ENCODE measurements at regions not wholly inside any gene's neighbourhood (a gene's known extent, or its start where the extent isn't known, plus 50 kb on each side); places are given as distances from the start of the nearest gene placed in this dataset.

- Histone ChIP-seq H3K4me2 (no peak overlapping the region), H3K9me3 (replicated peaks in 1 of 11) (no peaks in the 10 kb centered on the region), H3K4me1 (peaks cover 0 to under 1% (median 0%) of the 10 kb centered on the region in 10 experiments; a peak in 2 of 20 replicates), H3K4me3 (no peak overlapping the region), H3K9ac (no peak overlapping the region), H3K27ac (no peak overlapping the region), H3K27me3 (no peaks in the 10 kb centered on the region), H3K36me3 (no peaks in the 10 kb centered on the region), H4K20me1 (no peaks in the 10 kb centered on the region)
- no peak for TF ChIP-seq Cebpa-rat (IDR thresholded peaks at IDR 0.05)
Observed at GRCh38 chr12:30098677-30099076, 314.9 kb upstream of the TMTC1 start.

- Histone ChIP-seq H3K27me3 (no peaks in the 10 kb centered on the region), H3K27ac (no peak overlapping the region), H4K20me1 (no peaks in the 10 kb centered on the region), H3K36me3 (no peaks in the 10 kb centered on the region), H3K9ac (no peak overlapping the region), H3K9me3 (replicated peaks in 1 of 11) (no peaks in the 10 kb centered on the region), H3K4me1 (peaks cover 0 to 8% (median 0%) of the 10 kb centered on the region in 10 experiments; a peak in 4 of 20 replicates), H3K4me2 (no peak overlapping the region), H3K4me3 (no peak overlapping the region)
- no peak for TF ChIP-seq Cebpa-rat (IDR thresholded peaks at IDR 0.05)
Observed at GRCh38 chr12:30095511-30095910, 311.8 kb upstream of the TMTC1 start.

- Histone ChIP-seq H3K4me2 (peak overlapping the region in 3 of 11 experiments; percentile 0 to 26 (median 23); a peak in 1 of 22 replicates), H3K9me3 (replicated peaks in 1 of 11) (no peaks in the 10 kb centered on the region), H3K9ac (no peak overlapping the region), H3K27me3 (no peaks in the 10 kb centered on the region), H3K36me3 (no peaks in the 10 kb centered on the region), H4K20me1 (no peaks in the 10 kb centered on the region), H3K4me1 (peaks cover 0 to 8% (median 0%) of the 10 kb centered on the region in 10 experiments; a peak in 4 of 20 replicates), H3K4me3 (no peak overlapping the region), H3K27ac (no peak overlapping the region)
- TF ChIP-seq Cebpa-rat (IDR thresholded peaks at IDR 0.05), result no peak
Observed at GRCh38 chr12:30092983-30093617, 309.4 kb upstream of the TMTC1 start.

GRCh38 chr12:30090258-30090657, 306.5 kb upstream of the TMTC1 start:
- no peak for TF ChIP-seq Cebpa-rat (IDR thresholded peaks at IDR 0.05)
- H3K36me3 ChIP-seq, result no peaks in the 10 kb centered on the region

GRCh38 chr12:30088259-30088995, 304.7 kb upstream of the TMTC1 start:
- Histone ChIP-seq H4K20me1 (no peaks in the 10 kb centered on the region), H3K27ac (no peak overlapping the region), H3K4me1 (peaks cover 0 to 5% (median 0%) of the 10 kb centered on the region in 10 experiments; a peak in 4 of 20 replicates), H3K27me3 (no peaks in the 10 kb centered on the region), H3K9me3 (replicated peaks in 1 of 11) (no peaks in the 10 kb centered on the region), H3K4me2 (no peak overlapping the region), H3K9ac (no peak overlapping the region), H3K36me3 (no peaks in the 10 kb centered on the region), H3K4me3 (no peak overlapping the region)
- no peak for TF ChIP-seq Cebpa-rat (IDR thresholded peaks at IDR 0.05)

More at GRCh38 chr12:30090258-30090657, 306.5 kb upstream of the TMTC1 start:
- Histone ChIP-seq H3K9me3 (replicated peaks in 1 of 11) (no peaks in the 10 kb centered on the region), H3K27me3 (no peaks in the 10 kb centered on the region), H3K4me1 (peaks cover 0 to 8% (median 0%) of the 10 kb centered on the region in 10 experiments; a peak in 4 of 20 replicates), H3K27ac (no peak overlapping the region), H3K9ac (no peak overlapping the region), H3K4me3 (no peak overlapping the region), H3K4me2 (no peak overlapping the region), H4K20me1 (no peaks in the 10 kb centered on the region)

- Histone ChIP-seq H3K4me1 (no peaks in the 10 kb centered on the region), H3K36me3 (no peaks in the 10 kb centered on the region), H3K4me3 (no peak overlapping the region), H3K27ac (no peak overlapping the region), H3K9me3 (replicated peaks in 1 of 11) (no peaks in the 10 kb centered on the region), H4K20me1 (no peaks in the 10 kb centered on the region), H3K4me2 (no peak overlapping the region), H3K9ac (no peak overlapping the region), H3K27me3 (no peaks in the 10 kb centered on the region)
- TF ChIP-seq Cebpa-rat (IDR thresholded peaks at IDR 0.05), result no peak
Observed at GRCh38 chr12:30082381-30082780, 298.6 kb upstream of the TMTC1 start.

- Histone ChIP-seq H3K4me2 (no peak overlapping the region), H3K27me3 (no peaks in the 10 kb centered on the region), H3K9ac (no peak overlapping the region), H3K4me1 (no peaks in the 10 kb centered on the region), H3K4me3 (no peak overlapping the region), H3K9me3 (replicated peaks in 1 of 11) (no peaks in the 10 kb centered on the region), H3K36me3 (no peaks in the 10 kb centered on the region), H4K20me1 (no peaks in the 10 kb centered on the region), H3K27ac (no peak overlapping the region)
- no peak for TF ChIP-seq Cebpa-rat (IDR thresholded peaks at IDR 0.05)
Observed at GRCh38 chr12:30074916-30075315, 291.2 kb upstream of the TMTC1 start.

GRCh38 chr12:30072824-30073223, 289.1 kb upstream of the TMTC1 start:
- Histone ChIP-seq H3K9ac (no peak overlapping the region), H3K9me3 (replicated peaks in 1 of 11) (0 out of 22 replicates have a peak, but pooled peaks cover 0 to 4% (median 0%) of the 10 kb centered on the region in 11 experiments), H3K27ac (no peak overlapping the region), H3K27me3 (no peaks in the 10 kb centered on the region), H4K20me1 (no peaks in the 10 kb centered on the region), H3K36me3 (no peaks in the 10 kb centered on the region), H3K4me1 (no peaks in the 10 kb centered on the region), H3K4me3 (no peak overlapping the region), H3K4me2 (no peak overlapping the region)
- no peak for TF ChIP-seq Cebpa-rat (IDR thresholded peaks at IDR 0.05)

- Histone ChIP-seq H3K36me3 (no peaks in the 10 kb centered on the region), H3K4me3 (no peak overlapping the region), H3K9ac (no peak overlapping the region), H3K27ac (no peak overlapping the region), H3K27me3 (no peaks in the 10 kb centered on the region), H3K4me2 (no peak overlapping the region), H3K4me1 (no peaks in the 10 kb centered on the region), H3K9me3 (replicated peaks in 1 of 11) (0 out of 22 replicates have a peak, but pooled peaks cover 0 to 8% (median 0%) of the 10 kb centered on the region in 11 experiments), H4K20me1 (no peaks in the 10 kb centered on the region)
- TF ChIP-seq Cebpa-rat (IDR thresholded peaks at IDR 0.05), result no peak
Observed at GRCh38 chr12:30067146-30067545, 283.4 kb upstream of the TMTC1 start.
